D721Med (cell line): ENCODE measurements at regions not wholly inside any gene's neighbourhood (a gene's known extent, or its start where the extent isn't known, plus 50 kb on each side); places are given as distances from the start of the nearest gene placed in this dataset.
A peak's percentile ranks its signal among the peaks of the same experiment; 100 is the strongest.

Source experiments
- DNase-seq: peaks from one replicate; pipeline ENCODE4 v3.0.0; 2011; ENCODE audit warnings: low spot score; ENCODE audit not compliant: insufficient read length
- FAIRE-seq: peaks from 2 replicates; lab custom pipeline; 2011; peaks lifted over from hg19 to GRCh38; lab: Jason Lieb, UNC
- TF ChIP-seq, protein P1 (sequence below): IDR thresholded peaks from 2 replicates; pipeline ENCODE4 v1.5.1; 2012; ENCODE audit warnings: mild to moderate bottlenecking, control low read depth; ENCODE audit not compliant: insufficient read depth; ENCODE audit errors: missing control alignments

GRCh38 chr1:193480755-193481154 lies 294.3 kb upstream of the B3GALT2 start:
- TF ChIP-seq, protein P1, sequence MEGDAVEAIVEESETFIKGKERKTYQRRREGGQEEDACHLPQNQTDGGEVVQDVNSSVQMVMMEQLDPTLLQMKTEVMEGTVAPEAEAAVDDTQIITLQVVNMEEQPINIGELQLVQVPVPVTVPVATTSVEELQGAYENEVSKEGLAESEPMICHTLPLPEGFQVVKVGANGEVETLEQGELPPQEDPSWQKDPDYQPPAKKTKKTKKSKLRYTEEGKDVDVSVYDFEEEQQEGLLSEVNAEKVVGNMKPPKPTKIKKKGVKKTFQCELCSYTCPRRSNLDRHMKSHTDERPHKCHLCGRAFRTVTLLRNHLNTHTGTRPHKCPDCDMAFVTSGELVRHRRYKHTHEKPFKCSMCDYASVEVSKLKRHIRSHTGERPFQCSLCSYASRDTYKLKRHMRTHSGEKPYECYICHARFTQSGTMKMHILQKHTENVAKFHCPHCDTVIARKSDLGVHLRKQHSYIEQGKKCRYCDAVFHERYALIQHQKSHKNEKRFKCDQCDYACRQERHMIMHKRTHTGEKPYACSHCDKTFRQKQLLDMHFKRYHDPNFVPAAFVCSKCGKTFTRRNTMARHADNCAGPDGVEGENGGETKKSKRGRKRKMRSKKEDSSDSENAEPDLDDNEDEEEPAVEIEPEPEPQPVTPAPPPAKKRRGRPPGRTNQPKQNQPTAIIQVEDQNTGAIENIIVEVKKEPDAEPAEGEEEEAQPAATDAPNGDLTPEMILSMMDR = no peak
- DNase-seq = no peak
- FAIRE-seq = peak; percentile 32

DNA sequence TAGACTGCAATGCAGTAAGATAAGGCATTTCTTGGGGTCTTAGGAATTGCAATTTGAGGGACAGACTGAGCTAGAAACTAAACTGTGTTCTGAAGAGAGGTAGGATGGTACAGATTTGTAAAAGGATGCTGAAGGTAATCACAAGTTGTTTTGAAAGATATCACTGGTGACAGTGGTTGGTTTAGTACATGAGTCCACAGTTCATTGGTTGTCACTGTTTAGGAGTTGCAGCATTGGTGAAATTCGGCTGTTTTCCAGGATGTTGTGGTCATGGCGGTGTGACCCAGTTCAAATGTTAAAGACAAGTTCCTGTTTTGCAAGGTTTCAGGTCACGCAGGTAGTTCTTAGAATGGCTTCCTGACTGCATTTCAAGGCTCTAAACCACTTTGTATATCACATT lies 292.8 kb upstream of the B3GALT2 start:
- DNase-seq (no peak), FAIRE-seq (peak; percentile 58)
- TF ChIP-seq, protein P1 = no peak

DNA sequence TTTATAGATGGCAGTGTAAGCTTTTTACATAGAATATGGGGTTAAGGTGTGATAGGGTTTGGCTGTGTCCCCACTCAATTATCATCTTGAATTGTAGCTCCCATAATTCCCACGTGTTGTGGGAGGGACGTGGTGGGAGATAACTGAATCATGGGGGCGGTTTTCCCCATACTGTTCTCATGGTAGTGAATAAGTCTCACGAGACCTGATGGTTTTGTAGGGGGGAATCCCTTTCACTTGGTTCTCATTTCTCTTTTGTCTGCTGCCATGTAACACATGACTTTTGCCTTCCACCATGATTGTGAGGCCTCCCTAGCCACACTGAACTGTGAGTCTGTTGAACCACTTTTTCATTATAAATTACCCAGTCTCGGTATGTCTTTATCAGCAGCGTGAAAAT lies 290.3 kb upstream of the B3GALT2 start:
- FAIRE-seq = no peak
- TF ChIP-seq, protein P1 = no peak

DNA sequence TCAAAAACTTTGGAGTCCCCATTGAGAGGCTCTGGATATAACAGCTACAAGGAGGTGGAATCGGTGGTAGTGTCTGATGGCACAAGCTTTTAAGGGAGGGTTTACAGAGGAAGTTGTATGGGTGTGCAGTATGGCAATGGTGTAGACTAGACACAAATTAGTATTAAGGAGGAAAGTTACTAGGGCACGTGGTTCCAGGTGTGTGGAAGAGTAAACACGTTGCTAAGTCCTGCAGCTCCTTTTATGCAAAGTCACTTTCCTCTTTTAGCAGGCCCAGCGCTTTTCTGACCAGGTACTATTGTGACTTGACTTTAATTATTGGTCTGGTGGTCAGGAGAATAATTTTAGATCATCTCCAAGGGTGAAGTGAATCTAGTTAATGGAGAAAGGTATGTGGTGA lies 287.5 kb upstream of the B3GALT2 start:
- no peak for FAIRE-seq

More for the DNA sequence above, 290.3 kb upstream of the B3GALT2 start:
- no peak for DNase-seq

DNA sequence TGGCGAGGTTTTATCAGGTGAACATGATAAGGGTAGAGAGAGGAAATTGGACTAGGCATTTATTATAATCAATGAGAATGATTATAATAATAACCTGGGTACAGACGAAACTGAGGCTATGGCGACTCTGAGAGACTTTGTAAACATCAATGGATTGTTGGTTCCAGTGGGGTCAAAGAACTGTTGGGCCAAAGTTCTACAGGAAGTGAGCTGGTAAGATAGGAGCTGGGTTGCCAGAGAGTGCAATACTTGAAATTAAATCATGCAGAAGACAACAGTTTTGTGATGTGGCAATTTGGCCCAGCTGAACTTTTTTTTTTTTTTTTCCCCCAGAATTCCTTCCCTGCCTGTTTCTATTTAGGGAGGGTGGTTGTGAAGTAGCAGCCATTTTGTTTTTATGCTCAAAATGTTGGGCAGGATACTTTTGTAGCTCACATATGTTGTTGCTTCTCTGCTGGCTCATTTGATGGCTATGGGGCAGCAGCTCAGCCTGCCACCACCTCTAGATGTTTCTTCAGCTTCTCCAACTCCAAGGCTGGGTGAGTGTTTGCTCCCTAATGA lies 286.5 kb upstream of the B3GALT2 start:
- DNase-seq (no peak), FAIRE-seq (no peak)
- TF ChIP-seq, protein P1 = no peak

More for the DNA sequence above, 287.5 kb upstream of the B3GALT2 start:
- TF ChIP-seq, protein P1 = no peak
- no peak for DNase-seq

- FAIRE-seq (peak; percentile 77), DNase-seq (no peak)
- TF ChIP-seq, protein P1 = no peak
These were observed 286.0 kb upstream of the B3GALT2 start for GRCh38 chr1:193472430-193472829.

DNA sequence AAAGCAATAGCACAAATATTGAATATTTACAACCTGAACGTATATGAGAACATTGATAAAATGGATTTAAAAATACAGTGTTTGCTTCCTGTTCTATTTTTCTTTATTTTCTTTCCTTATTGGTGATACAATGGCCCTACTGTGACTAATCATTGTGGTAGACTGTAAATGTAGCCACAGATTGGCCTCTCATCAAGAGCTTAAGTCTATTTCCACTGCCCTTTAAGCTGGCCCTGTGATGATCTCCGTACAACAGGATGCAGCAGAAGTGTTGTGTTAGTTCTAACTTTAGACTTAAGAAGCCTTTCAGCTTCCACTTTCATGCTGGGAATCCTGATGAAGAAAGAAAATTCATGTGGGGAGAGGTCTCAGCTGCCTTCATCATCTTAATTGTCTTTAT lies 285.6 kb upstream of the B3GALT2 start:
- FAIRE-seq (no peak), DNase-seq (no peak)
- TF ChIP-seq, protein P1 = no peak
